H1 (cell line): ENCODE measurements at regions not wholly inside any gene's neighbourhood (a gene's known extent, or its start where the extent isn't known, plus 50 kb on each side); places are given as distances from the start of the nearest gene placed in this dataset.

Experiments
- CTCF ChIA-PET: fragments of 300-600 bp; sonication (Branson Sonifier 250); formaldehyde crosslinking; loops from one replicate; lab custom pipeline; 2021; ENCODE audit not compliant: partially characterized antibody; lab: Charles Lee
- POLR2A ChIA-PET: fragments of 300-600 bp; sonication (Branson Sonifier 250); formaldehyde crosslinking; loops from one replicate; lab custom pipeline; 2021; ENCODE audit warnings: inconsistent platforms; ENCODE audit not compliant: partially characterized antibody; lab: Charles Lee
- DNase-seq, 2 experiments: peaks; one replicate each; pipeline versions ENCODE4 v3.0.0 to v3.0.0-alpha.2; 2010 to 2022; ENCODE audit warnings: low spot score in 2 of 2, low read depth in 1 of 2, mixed read lengths in 1 of 2
- FAIRE-seq: peaks from 2 replicates; lab custom pipeline; 2011; peaks lifted over from hg19 to GRCh38; lab: Jason Lieb, UNC
- H2AFZ ChIP-seq: 2 replicates; pipeline ENCODE4 v1.8.1; 2012; ENCODE audit warnings: low read length, inconsistent platforms
- H2AK5ac ChIP-seq: 2 replicates; pipeline ENCODE4 v1.6.1; 2013; ENCODE audit warnings: low read depth, low read length
- H2BK120ac ChIP-seq: replicated peaks from 2 replicates; pipeline ENCODE3; 2013; ENCODE audit warnings: low read depth, low read length, inconsistent platforms
- H2BK12ac ChIP-seq: 2 replicates; pipeline ENCODE4 v1.6.1; 2013; ENCODE audit warnings: low read depth, low read length
- H2BK15ac ChIP-seq: 2 replicates; pipeline ENCODE4 v1.6.1; 2013; ENCODE audit warnings: low read length
- H2BK20ac ChIP-seq: 2 replicates; pipeline ENCODE4 v1.6.1; 2013; ENCODE audit warnings: low read length
- H2BK5ac ChIP-seq: 2 replicates; pipeline ENCODE4 v1.6.1; 2013; ENCODE audit warnings: low read depth, low read length
- H3K14ac ChIP-seq: 2 replicates; pipeline ENCODE4 v1.6.1; 2013; ENCODE audit warnings: inconsistent platforms; ENCODE audit not compliant: insufficient read length
- H3K18ac ChIP-seq: 2 replicates; pipeline ENCODE4 v1.6.1; 2013; ENCODE audit warnings: low read length; ENCODE audit errors: extremely low read depth
- H3K23ac ChIP-seq: 2 replicates; pipeline ENCODE4 v1.6.1; 2013; ENCODE audit warnings: inconsistent platforms; ENCODE audit not compliant: insufficient read length
- H3K23me2 ChIP-seq: 2 replicates; pipeline ENCODE4 v1.6.1; 2013; ENCODE audit warnings: low read depth, low read length
- H3K27ac ChIP-seq: 2 replicates; pipeline ENCODE4 v1.6.1; 2011; ENCODE audit warnings: low read depth, low read length, inconsistent platforms
- H3K27me3 ChIP-seq, 4 experiments: replicated peaks in 1 of 4; 1 replicate in 1 of 4; 2 replicates in 3 of 4; pipeline versions ENCODE4 v1.6.1 to v1.8.1; 2011 to 2013; ENCODE audit warnings: low read length in 3 of 4, mild to moderate bottlenecking in 3 of 4, inconsistent platforms in 2 of 4, mixed read lengths in 2 of 4, moderate library complexity in 1 of 4; ENCODE audit not compliant: control insufficient read depth in 3 of 4, insufficient read depth in 3 of 4; ENCODE audit errors: extremely low read depth in 1 of 4
- H3K36me3 ChIP-seq, 4 experiments: 2 replicates each; pipeline versions ENCODE4 v1.6.1 to v1.8.1; 2011 to 2013; ENCODE audit warnings: mild to moderate bottlenecking in 4 of 4, low read length in 3 of 4, moderate library complexity in 2 of 4, control low read depth in 1 of 4, inconsistent platforms in 1 of 4; ENCODE audit not compliant: insufficient read depth in 4 of 4, control insufficient read depth in 2 of 4
- H3K4ac ChIP-seq: replicated peaks from 2 replicates; pipeline ENCODE3; 2013; ENCODE audit warnings: low read length, low read depth, mixed read lengths, inconsistent platforms; ENCODE audit not compliant: insufficient read length
- H3K4me1 ChIP-seq, 4 experiments: replicated peaks in 1 of 4; 1 replicate in 1 of 4; 2 replicates in 3 of 4; pipeline versions ENCODE4 v1.6.1 to v1.8.1; 2011 to 2013; ENCODE audit warnings: low read length in 3 of 4, inconsistent platforms in 2 of 4, mixed read lengths in 1 of 4; ENCODE audit not compliant: insufficient read depth in 4 of 4, control insufficient read depth in 3 of 4
- H3K4me2 ChIP-seq, 2 experiments: 2 replicates each; pipeline versions ENCODE4 v1.6.1 to v1.8.1; 2011 to 2013; ENCODE audit warnings: low read depth in 2 of 2, low read length in 2 of 2, control low read depth in 1 of 2, inconsistent platforms in 1 of 2, mild to moderate bottlenecking in 1 of 2; ENCODE audit not compliant: insufficient read depth in 1 of 2
- H3K4me3 ChIP-seq, 4 experiments: fragments of 200-600, 300-600 bp in 1 of 4; sonication (generic), shearing (Covaris generic), sonication (Bioruptor Twin) in 1 of 4; 2 replicates each; pipeline versions ENCODE4 v1.5.1 to v1.8.1; 2011 to 2016; ENCODE audit warnings: low read length in 4 of 4, low read depth in 3 of 4, control low read depth in 2 of 4, inconsistent platforms in 2 of 4, mild to moderate bottlenecking in 2 of 4, mixed read lengths in 1 of 4, moderate library complexity in 1 of 4; ENCODE audit not compliant: insufficient read depth in 2 of 4; ENCODE audit errors: extremely low read depth in 1 of 4
- H3K56ac ChIP-seq: replicated peaks from 2 replicates; pipeline ENCODE3; 2013; ENCODE audit warnings: low read depth, mild to moderate bottlenecking, mixed read lengths, low read length, inconsistent platforms; ENCODE audit not compliant: insufficient read length
- H3K79me1 ChIP-seq: 2 replicates; pipeline ENCODE4 v1.6.1; 2013; ENCODE audit warnings: low read depth, low read length, control low read depth
- H3K79me2 ChIP-seq, 2 experiments: 2 replicates each; pipeline versions ENCODE4 v1.6.1 to v1.8.1; 2012 to 2013; ENCODE audit warnings: low read length in 2 of 2, mild to moderate bottlenecking in 2 of 2, inconsistent platforms in 1 of 2; ENCODE audit not compliant: insufficient read depth in 2 of 2, control insufficient read depth in 1 of 2
- H3K9ac ChIP-seq, 4 experiments: replicated peaks in 1 of 4; 1 replicate in 1 of 4; 2 replicates in 3 of 4; pipeline versions ENCODE4 v1.6.1 to v1.8.1; 2011 to 2013; ENCODE audit warnings: low read depth in 3 of 4, low read length in 3 of 4, control low read depth in 2 of 4, mild to moderate bottlenecking in 2 of 4, moderate library complexity in 2 of 4, inconsistent platforms in 1 of 4; ENCODE audit errors: extremely low read depth in 1 of 4
- H3K9me3 ChIP-seq, 2 experiments: 2 replicates each; pipeline versions ENCODE4 v1.6.1 to v1.8.1; 2012 to 2013; ENCODE audit warnings: mild to moderate bottlenecking in 2 of 2, moderate library complexity in 2 of 2, control low read depth in 1 of 2, inconsistent platforms in 1 of 2, low read depth in 1 of 2, low read length in 1 of 2, mixed read lengths in 1 of 2; ENCODE audit not compliant: insufficient read depth in 2 of 2
- H4K20me1 ChIP-seq, 2 experiments: replicated peaks in 1 of 2; 2 replicates each; pipeline versions ENCODE3 to v1.8.1; 2011 to 2013; ENCODE audit warnings: inconsistent platforms in 2 of 2, low read length in 2 of 2, mild to moderate bottlenecking in 1 of 2; ENCODE audit not compliant: insufficient read depth in 2 of 2, control insufficient read depth in 1 of 2
- H4K5ac ChIP-seq: 2 replicates; pipeline ENCODE4 v1.6.1; 2013; ENCODE audit warnings: low read length, low read depth, mixed read lengths, inconsistent platforms; ENCODE audit not compliant: insufficient read length
- H4K8ac ChIP-seq: 2 replicates; pipeline ENCODE4 v1.8.0; 2013; ENCODE audit warnings: mild to moderate bottlenecking, moderate library complexity, low read length, inconsistent platforms; ENCODE audit not compliant: insufficient read depth; ENCODE audit errors: extremely low read depth
- H4K91ac ChIP-seq: replicated peaks from 2 replicates; pipeline ENCODE3; 2013; ENCODE audit warnings: low read length, mixed read lengths, inconsistent platforms; ENCODE audit not compliant: insufficient read length
- BCL11A ChIP-seq, 2 experiments: IDR thresholded peaks; one replicate each; pipeline ENCODE4 v1.6.1; 2011; ENCODE audit warnings: low read depth in 2 of 2, low read length in 2 of 2, mild to moderate bottlenecking in 2 of 2
- BRCA1 ChIP-seq: IDR thresholded peaks from 2 replicates; pipeline ENCODE4 v1.6.1; 2012; ENCODE audit warnings: low read depth, low read length, improper control_type of control experiment
- CBX8 ChIP-seq: fragments of 300-800, 300-1000 bp; sonication (generic); IDR thresholded peaks from 2 replicates; pipeline ENCODE4 v1.7.1; 2016; ENCODE audit warnings: low read depth, low read length, borderline replicate concordance
- CHD2 ChIP-seq: IDR thresholded peaks from 2 replicates; pipeline ENCODE4 v1.6.1; 2012; ENCODE audit warnings: low read length, improper control_type of control experiment
- CREB1 ChIP-seq: IDR thresholded peaks from 2 replicates; pipeline ENCODE4 v1.6.1; 2012; ENCODE audit warnings: inconsistent platforms
- MAFK ChIP-seq: IDR thresholded peaks from 2 replicates; pipeline ENCODE4 v1.6.1; 2012; ENCODE audit warnings: low read depth, mild to moderate bottlenecking, improper control_type of control experiment, low read length
- MAX ChIP-seq: IDR thresholded peaks from 2 replicates; pipeline ENCODE4 v1.6.1; 2012; ENCODE audit warnings: inconsistent platforms
- NRF1 ChIP-seq: IDR thresholded peaks from 2 replicates; pipeline ENCODE4 v1.6.1; 2011; ENCODE audit warnings: mild to moderate bottlenecking, low read depth, low read length, improper control_type of control experiment
- SP2 ChIP-seq: IDR thresholded peaks from 2 replicates; pipeline ENCODE4 v1.6.1; 2012; ENCODE audit warnings: mild to moderate bottlenecking, low read length, inconsistent platforms
- TBP ChIP-seq: IDR thresholded peaks from 2 replicates; pipeline ENCODE4 v1.6.1; 2011; ENCODE audit warnings: low read depth, low read length, improper control_type of control experiment
- YY1 ChIP-seq: IDR thresholded peaks from 2 replicates; pipeline ENCODE4 v1.6.1; 2011; ENCODE audit warnings: low read depth, mild to moderate bottlenecking, low read length
- WGBS, 2 experiments: shearing (Covaris generic) in 1 of 2; methylation state at CpG; one replicate each; pipeline versions ENCODE4 v1.1.6 to v1.1.7; 2013 to 2015; ENCODE audit warnings: low lambda C conversion rate in 2 of 2, mixed read lengths in 2 of 2, inconsistent platforms in 1 of 2, low coverage in 1 of 2, missing lambda C conversion rate in 1 of 2; ENCODE audit not compliant: insufficient replicate concordance in 2 of 2, insufficient coverage in 1 of 2, insufficient read length in 1 of 2; ENCODE audit errors: extremely low coverage in 1 of 2, missing lambda C conversion rate in 1 of 2; 5-methylcytosine and 5-hydroxymethylcytosine counted together
- TF ChIP-seq, protein P1 (sequence below): IDR thresholded peaks from 2 replicates; pipeline ENCODE4 v1.6.1; 2012; ENCODE audit warnings: inconsistent platforms

DNA sequence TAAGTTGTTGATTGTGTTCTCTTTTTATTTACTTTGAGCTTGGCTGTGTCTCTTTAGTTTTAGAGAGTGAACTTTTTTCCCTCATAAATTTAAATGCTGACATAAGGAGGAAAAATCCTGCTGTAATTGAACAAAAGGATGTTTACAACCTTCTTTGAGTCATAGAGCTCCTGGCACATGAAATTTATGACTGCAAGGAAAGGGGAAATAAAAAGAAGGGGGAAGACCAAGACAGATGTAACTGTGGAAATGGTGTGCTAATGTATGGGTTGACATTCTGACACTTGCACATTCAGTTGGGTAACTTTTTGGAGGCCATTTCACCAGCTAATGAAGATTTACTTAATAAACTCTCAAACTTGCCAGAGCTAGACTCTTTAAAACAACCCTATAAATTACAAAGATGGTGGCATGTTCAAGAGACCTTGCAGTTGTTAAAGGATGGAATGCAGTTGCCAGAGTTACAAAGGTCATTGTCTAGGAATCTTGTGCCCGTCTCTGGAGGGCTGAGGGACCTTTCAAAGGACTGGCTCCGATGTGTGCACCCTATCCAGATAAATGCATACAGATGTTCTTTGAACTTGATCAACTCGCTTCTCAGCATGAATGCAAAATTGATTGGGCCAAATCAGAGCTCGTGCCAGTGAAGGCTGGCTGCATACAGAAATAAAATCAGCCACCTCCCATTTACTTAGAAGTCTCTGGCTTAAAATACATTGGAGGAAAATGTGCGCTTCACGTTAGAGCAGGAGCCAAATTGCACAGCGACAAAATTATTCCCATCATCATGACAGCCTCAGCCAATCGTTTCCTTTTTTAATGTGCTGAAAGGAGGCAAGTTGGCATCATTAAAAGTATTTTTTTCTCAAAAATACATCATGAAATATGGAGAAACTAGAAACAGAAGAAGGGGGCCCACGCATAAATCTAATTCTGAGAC is 289.0 kb upstream of the XYLT1 start:
- Histone ChIP-seq H4K8ac (no peak overlapping the region), H3K79me1 (no peaks in the 10 kb centered on the region)
- no peak for TF ChIP-seq BCL11A (IDR thresholded peaks at IDR 0.05; ENCODE audit: low read depth in 2 of 2, low read length in 2 of 2)
- no peak for TF ChIP-seq BRCA1
- no peak for TF ChIP-seq YY1
- TF ChIP-seq, protein P1, sequence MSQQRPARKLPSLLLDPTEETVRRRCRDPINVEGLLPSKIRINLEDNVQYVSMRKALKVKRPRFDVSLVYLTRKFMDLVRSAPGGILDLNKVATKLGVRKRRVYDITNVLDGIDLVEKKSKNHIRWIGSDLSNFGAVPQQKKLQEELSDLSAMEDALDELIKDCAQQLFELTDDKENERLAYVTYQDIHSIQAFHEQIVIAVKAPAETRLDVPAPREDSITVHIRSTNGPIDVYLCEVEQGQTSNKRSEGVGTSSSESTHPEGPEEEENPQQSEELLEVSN = no peak
- TF ChIP-seq CBX8 = no peak
- no peak for TF ChIP-seq MAFK
- no peak for TF ChIP-seq MAX
- TF ChIP-seq CREB1 = no peak
- TF ChIP-seq CHD2 = no peak
- TF ChIP-seq TBP = no peak
- TF ChIP-seq SP2 = no peak
- no peak for TF ChIP-seq NRF1
- TF ChIP-seq, all 59 proteins: peak for 0
- Histone ChIP-seq H2AK5ac (no peak overlapping the region), H3K4ac (no peak overlapping the region), H3K27me3 (no peaks in the 10 kb centered on the region), H3K4me1 (peaks cover 0 to 13% (median 8%) of the 10 kb centered on the region in 4 experiments; a peak in 5 of 7 replicates), H3K9me3 (0 out of 4 replicates have a peak, but pooled peaks cover 0 to 3% of the 10 kb centered on the region in 2 experiments), H3K14ac (no peak overlapping the region), H3K23ac (no peak overlapping the region), H4K5ac (no peak overlapping the region), H3K9ac (no peak overlapping the region), H2BK20ac (no peak overlapping the region), H3K23me2 (no peaks in the 10 kb centered on the region), H4K91ac (no peak overlapping the region), H3K4me3 (no peak overlapping the region), H3K36me3 (no peaks in the 10 kb centered on the region), H2AFZ (no peak overlapping the region), H2BK5ac (no peak overlapping the region), H2BK120ac (no peak overlapping the region), H2BK15ac (no peak overlapping the region), H3K56ac (no peak overlapping the region), H2BK12ac (no peak overlapping the region), H3K27ac (no peak overlapping the region), H4K20me1 (no peaks in the 10 kb centered on the region), H3K18ac (no peak overlapping the region), H3K4me2 (no peak overlapping the region), H3K79me2 (no peaks in the 10 kb centered on the region)
- DNase-seq (no peak), FAIRE-seq (no peak)
- ChIA-PET POLR2A (no interaction called here), CTCF (interaction anchor here (1.6 kb wide), 1 partner anchor 203 kb away, joined by 5 read pairs; no protein-coding TSS in a partner anchor)
- WGBS, 2 experiments = 90% methylated on average over 9 of the region's 9 CpGs; no CpG with 5 or more reads in 1 of the 2 experiments
